AG04450 (cell line): ENCODE measurements at regions not wholly inside any gene's neighbourhood (a gene's known extent, or its start where the extent isn't known, plus 50 kb on each side); places are given as distances from the start of the nearest gene placed in this dataset.
A peak's percentile ranks its signal among the peaks of the same experiment; 100 is the strongest.

Experiments
- CTCF ChIA-PET: fragments of 300-600, 350-600 bp; formaldehyde crosslinking; extraction: SDS; loops from one replicate; lab custom pipeline; 2022; ENCODE audit warnings: antibody characterized with exemption, inconsistent platforms; lab: Charles Lee
- POLR2A ChIA-PET: fragments of 350-600 bp; formaldehyde crosslinking; extraction: SDS; loops from one replicate; lab custom pipeline; 2021; ENCODE audit warnings: antibody characterized with exemption, inconsistent platforms; lab: Yijun Ruan, JAX
- DNase-seq: peaks from one replicate; pipeline ENCODE4 v3.0.0-alpha.2; 2011; ENCODE audit warnings: low read depth, low spot score
- H3K27ac ChIP-seq: one replicate; pipeline ENCODE4 v1.5.1; 2012; ENCODE audit warnings: low read depth, low read length, control low read depth
- H3K27me3 ChIP-seq: one replicate; pipeline ENCODE4 v1.6.0; 2012; ENCODE audit warnings: low read length; ENCODE audit not compliant: control insufficient read depth, insufficient read depth
- H3K4me3 ChIP-seq: 2 replicates; pipeline ENCODE4 v1.5.1; 2011; ENCODE audit warnings: mild to moderate bottlenecking, low read depth, low read length, control low read depth
- H3K9me3 ChIP-seq: 2 replicates; pipeline ENCODE4 v1.5.1; 2012; ENCODE audit warnings: low read length; ENCODE audit not compliant: control insufficient read depth, insufficient read depth
- CTCF ChIP-seq: IDR thresholded peaks from 2 replicates; pipeline ENCODE4 v1.5.1; 2011; ENCODE audit warnings: low read depth, low read length, control low read depth, inconsistent platforms

GRCh38 chr6:80690551-80691131, 584.2 kb downstream of the BCKDHB start:
- peak; percentile 48 for DNase-seq
- Histone ChIP-seq H3K4me3 (no peak overlapping the region), H3K9me3 (no peaks in the 10 kb centered on the region), H3K27me3 (no peaks in the 10 kb centered on the region), H3K27ac (no peak overlapping the region)
- CTCF ChIA-PET: interaction anchor here (1.1 kb wide), 1 partner anchor 85 kb away, joined by 3 read pairs; no protein-coding TSS in a partner anchor
- TF ChIP-seq CTCF: no peak
- POLR2A ChIA-PET: no interaction called here

- no peak overlapping the region for H3K27ac ChIP-seq
- H3K27me3 ChIP-seq: no peaks in the 10 kb centered on the region
- no peak for DNase-seq
- H3K4me3 ChIP-seq: no peak overlapping the region
- CTCF ChIA-PET: interaction anchor here (1.1 kb wide), 1 partner anchor 84 kb away, joined by 3 read pairs; no protein-coding TSS in a partner anchor
- no peaks in the 10 kb centered on the region for H3K9me3 ChIP-seq
- POLR2A ChIA-PET: no interaction called here
- TF ChIP-seq CTCF: no peak
Measured at GRCh38 chr6:80689716-80690395, 583.4 kb downstream of the BCKDHB start.

- ChIA-PET CTCF (no interaction called here), POLR2A (no interaction called here)
- DNase-seq: no peak
- Histone ChIP-seq H3K4me3 (no peak overlapping the region), H3K27me3 (no peaks in the 10 kb centered on the region), H3K27ac (no peak overlapping the region), H3K9me3 (no peaks in the 10 kb centered on the region; the same call in 1 of the 2 replicates)
- TF ChIP-seq CTCF: no peak
Measured at GRCh38 chr6:80679992-80680391, 573.5 kb downstream of the BCKDHB start.

- CTCF ChIA-PET: no interaction called here
- Histone ChIP-seq H3K9me3 (no peaks in the 10 kb centered on the region; the same call in 1 of the 2 replicates), H3K4me3 (no peak overlapping the region), H3K27ac (no peak overlapping the region), H3K27me3 (no peaks in the 10 kb centered on the region)
- DNase-seq: no peak
- TF ChIP-seq CTCF: no peak
- POLR2A ChIA-PET: no interaction called here
Measured at GRCh38 chr6:80676386-80676785, 569.9 kb downstream of the BCKDHB start.

- CTCF ChIA-PET: interaction anchor here (0.6 kb wide), 1 partner anchor 20 kb away, joined by 7 read pairs; no protein-coding TSS in a partner anchor
- DNase-seq: no peak
Measured at GRCh38 chr6:80674669-80675068, 568.2 kb downstream of the BCKDHB start.

More at GRCh38 chr6:80674669-80675068, 568.2 kb downstream of the BCKDHB start:
- no peaks in the 10 kb centered on the region for H3K27me3 ChIP-seq
- H3K9me3 ChIP-seq: no peaks in the 10 kb centered on the region; the same call in 1 of the 2 replicates
- POLR2A ChIA-PET: no interaction called here
- TF ChIP-seq CTCF: no peak
- H3K27ac ChIP-seq: no peak overlapping the region
- H3K4me3 ChIP-seq: no peak overlapping the region
